OCI-M2 (cell line): ENCODE measurements at regions not wholly inside any gene's neighbourhood (a gene's known extent, or its start where the extent isn't known, plus 50 kb on each side); places are given as distances from the start of the nearest gene placed in this dataset.

Source experiments
- DNase-seq: peaks from one replicate; lab custom pipeline; 2025; ENCODE audit not compliant: unreplicated experiment; lab: John Stamatoyannopoulos, UW

GRCh38 chr4:132245319-132245718 is 903.8 kb upstream of the PCDH10 start:
- no peak for DNase-seq

DNA sequence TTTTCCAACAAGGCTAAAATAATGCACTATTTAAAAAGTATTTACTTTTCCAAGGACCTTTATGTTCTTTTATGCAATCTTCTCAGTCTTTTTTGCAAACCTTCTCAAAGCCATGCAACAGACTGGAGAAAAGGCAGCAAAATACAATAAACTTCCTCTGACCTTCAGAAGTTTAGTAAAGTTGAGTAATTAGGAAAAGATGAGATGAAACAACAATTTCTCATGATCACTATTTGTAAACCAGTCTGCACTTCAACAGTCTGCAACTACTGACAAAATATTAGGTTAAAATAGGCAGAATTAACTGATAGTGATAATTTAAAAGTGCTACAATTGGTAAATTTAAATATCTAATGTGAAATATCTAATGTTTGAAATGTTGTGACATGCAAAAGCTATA is 884.9 kb upstream of the PCDH10 start:
- no peak for DNase-seq

- DNase-seq, result no peak
These were observed 882.7 kb upstream of the PCDH10 start for GRCh38 chr4:132266374-132266773.

DNA sequence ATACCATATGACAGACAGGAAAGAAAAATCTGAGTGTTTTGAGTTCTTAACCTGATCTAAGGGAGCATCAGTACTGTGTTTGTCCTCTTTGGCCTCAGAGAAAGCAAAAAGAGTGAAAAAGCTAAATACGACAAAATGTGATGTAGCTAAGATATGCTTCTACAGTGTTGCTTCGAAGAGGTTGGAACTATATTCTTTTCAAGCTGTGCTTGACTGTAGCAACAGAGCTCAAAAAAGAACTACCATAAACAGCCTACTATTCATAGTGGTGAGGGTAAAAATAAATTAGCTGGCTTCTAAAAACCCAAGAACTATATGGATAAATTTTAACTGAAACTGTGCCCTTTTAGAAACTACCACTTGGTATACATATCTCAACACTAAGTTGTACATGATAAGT is 881.8 kb upstream of the PCDH10 start:
- no peak for DNase-seq

DNA sequence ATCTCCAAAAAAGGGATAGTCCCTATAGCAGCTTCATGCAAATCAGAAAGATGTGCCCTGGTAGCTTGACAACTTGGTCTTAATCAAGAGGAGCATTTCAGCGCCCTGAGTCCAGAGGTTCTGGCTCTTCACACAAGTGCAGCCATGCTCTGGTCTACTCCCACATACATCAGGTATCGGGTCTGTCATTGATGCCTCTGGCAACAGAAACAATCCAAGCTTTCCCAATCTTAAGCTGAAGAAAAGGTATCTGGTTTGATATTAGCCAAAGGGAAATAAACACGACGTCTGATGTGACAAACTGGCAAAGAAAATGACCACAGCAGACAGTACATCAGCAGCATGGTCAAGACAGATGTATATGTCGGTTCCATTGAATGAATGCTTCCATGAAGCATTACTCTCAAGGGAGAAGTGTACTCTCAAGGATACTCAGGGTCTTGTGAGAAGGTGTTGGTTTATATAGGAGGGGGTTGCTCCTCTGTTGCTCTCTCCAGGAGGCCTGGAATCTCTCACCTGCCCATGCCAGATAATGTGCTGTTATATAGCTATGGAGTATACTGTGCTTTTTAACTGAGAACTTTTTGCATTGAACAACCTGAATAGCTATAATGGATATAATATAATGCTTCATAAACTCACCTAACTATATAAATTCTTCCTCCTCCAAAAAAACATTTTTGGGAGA is 879.6 kb upstream of the PCDH10 start:
- DNase-seq, result no peak

GRCh38 chr4:132275583-132276121 is 873.4 kb upstream of the PCDH10 start:
- no peak for DNase-seq

GRCh38 chr4:132276185-132276584 is 872.9 kb upstream of the PCDH10 start:
- DNase-seq, result no peak

GRCh38 chr4:132276989-132277388 is 872.1 kb upstream of the PCDH10 start:
- no peak for DNase-seq

- DNase-seq, result no peak
These were observed 867.4 kb upstream of the PCDH10 start for GRCh38 chr4:132281733-132282132.

DNA sequence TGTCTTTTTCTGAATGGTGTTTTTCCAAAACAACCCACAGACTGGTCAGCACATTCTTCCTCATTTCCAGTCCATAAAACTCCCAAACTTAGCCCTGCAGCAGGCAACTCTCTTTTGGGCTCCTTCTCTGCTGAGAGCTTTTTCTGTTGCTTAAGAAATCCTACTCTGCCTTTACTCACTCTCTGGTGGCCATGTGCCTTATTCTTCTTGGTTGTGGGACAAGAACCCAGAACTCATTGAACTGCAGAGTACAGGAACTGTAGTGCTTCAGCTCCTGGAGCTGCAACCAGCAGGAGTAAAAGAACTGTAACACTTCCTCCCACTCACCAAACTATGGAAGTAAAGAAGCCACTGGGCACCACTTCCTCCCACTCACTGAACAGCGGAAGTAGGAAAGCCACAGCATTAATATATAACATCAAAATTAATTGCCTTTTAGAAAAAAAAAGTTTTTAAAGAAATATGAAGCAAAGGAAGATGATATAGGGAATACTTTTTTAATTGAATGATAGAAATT is 864.1 kb upstream of the PCDH10 start:
- no peak for DNase-seq

DNA sequence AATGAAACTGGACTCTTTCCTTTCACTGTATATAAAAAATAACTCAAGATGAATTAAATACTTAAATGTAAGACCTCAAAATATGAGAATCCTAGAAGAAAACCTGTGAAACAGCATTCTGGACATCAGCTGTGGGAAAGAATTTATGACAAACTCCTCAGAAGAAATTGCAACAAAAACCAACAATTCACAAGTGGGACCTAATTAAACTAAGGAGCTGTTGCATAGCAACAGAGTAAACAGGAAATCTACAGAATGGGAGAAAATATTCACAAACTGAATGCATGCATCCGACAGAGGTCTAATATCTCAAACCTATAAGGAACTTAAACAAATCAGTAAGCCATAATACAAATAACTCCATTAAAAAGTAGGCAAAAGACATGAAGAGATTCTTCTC is 851.7 kb upstream of the PCDH10 start:
- no peak for DNase-seq

DNA sequence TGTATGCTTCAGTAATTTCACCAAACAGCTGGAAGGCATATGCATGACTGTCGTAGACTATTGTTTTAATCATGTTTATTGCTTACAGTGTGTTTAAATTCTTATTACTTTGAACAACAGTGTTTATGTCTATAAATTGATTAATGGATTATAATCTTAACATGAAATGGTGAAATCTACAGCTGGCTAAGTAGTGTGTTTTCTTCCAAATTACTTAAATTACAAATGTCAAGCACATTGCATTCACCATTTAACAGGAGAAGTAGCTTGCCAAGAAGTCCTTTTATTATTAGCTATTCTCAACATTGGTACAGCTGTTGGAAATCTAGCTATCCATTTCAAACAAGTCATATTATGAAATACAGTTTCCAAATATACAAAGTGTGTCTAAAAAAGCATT is 849.3 kb upstream of the PCDH10 start:
- no peak for DNase-seq

- DNase-seq, result no peak
These were observed 836.6 kb upstream of the PCDH10 start for GRCh38 chr4:132312521-132312920.

DNA sequence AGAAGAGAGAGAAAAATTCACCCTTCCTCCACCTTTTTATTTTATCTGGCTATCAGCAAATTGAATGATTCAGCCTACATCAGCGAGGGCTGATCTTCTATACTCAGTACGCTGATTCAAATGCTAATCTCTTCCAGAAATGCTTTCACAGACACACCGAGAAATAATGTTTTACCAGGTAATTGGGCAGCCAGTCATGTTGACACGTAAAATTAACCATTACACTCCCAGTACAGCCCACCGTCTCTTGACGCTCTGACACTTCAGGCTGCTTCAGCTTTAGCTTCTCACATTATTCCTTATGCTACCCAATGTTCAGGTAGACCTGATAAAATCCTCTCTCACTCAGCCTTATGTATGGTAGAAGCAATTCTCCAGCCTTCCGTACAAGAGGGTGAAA is 835.2 kb upstream of the PCDH10 start:
- no peak for DNase-seq

GRCh38 chr4:132316738-132317137 is 832.4 kb upstream of the PCDH10 start:
- no peak for DNase-seq

DNA sequence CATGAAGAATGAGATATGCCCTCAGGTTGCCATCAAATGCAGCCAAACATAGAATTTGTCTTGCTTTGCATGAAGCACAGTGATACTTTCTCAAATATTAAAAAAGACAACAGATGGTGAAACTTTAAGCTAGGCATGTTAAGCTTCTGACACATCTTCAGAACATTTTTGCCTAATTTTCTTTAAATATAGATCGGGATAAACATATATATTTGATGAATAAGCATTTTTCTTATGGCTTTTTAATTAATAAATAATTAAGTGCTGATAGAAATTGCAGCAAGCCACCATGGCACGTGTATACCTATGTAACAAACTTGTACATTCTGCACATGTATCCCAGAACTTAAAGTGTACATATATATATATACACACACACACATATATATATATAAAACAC is 831.2 kb upstream of the PCDH10 start:
- DNase-seq, result no peak

GRCh38 chr4:132328761-132329160 is 820.3 kb upstream of the PCDH10 start:
- no peak for DNase-seq

- no peak for DNase-seq
These were observed 818.1 kb upstream of the PCDH10 start for GRCh38 chr4:132330994-132331393.

DNA sequence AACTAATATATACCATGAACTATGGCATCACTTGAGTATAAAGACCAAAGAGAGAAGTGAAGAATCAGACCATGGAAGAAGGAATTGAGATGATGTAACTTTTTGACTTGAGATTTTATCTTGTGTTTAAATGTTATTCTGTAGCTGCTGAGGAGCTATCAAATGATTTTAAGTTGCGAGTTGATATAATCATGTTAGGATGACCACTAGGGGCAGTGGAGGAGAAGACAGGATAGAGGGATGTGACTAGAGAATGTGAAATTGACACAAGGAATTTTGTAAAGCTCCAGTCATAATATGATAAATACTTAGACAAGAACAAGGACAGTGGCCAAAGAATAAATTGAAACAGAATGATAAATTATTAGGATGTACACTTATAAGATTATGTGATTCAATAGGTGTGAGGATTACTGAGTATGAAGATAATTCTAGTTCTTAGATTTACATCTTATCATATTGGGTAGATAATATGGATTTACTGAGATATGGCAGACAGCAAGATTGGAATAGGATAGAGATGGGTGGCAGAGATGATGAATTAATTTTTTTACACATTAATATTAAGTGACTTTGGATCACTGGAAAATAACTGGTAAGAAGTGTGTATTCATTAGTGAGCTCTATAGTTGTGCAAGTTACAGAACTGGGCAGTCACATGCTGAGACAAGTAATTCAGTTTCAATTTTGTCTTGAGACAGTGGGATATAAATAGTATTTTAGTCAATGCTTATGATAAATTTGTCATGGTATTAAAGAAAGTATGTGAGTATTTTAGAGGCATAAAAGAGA is 816.0 kb upstream of the PCDH10 start:
- no peak for DNase-seq

DNA sequence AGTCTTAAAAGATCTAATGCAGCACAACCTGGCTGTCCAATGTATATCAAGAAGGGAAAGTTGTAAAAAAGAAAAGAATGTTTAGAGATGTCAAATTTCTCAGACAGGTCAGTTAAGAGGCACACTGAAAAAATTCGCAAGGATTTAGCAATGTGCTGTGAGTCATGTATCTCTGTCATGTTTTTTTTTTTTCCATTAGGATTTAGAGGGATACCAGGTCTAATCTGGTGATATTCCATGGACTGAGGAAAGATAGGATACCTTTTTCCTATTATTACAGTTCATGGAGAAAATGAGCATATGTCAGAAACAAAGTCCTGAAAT is 815.4 kb upstream of the PCDH10 start:
- DNase-seq, result no peak

GRCh38 chr4:132334081-132334480 is 815.0 kb upstream of the PCDH10 start:
- no peak for DNase-seq
